ENCODE measurements at regions not wholly inside any gene's neighbourhood (a gene's known extent, or its start where the extent isn't known, plus 50 kb on each side); places are given as distances from the start of the nearest gene placed in this dataset.

GRCh38 chr2:136185981-136186776, 68.2 kb upstream of the CXCR4 start:
- H2BK120ac ChIP-seq (ENCODE audit: low read depth, low read length), result no peak overlapping the region
- no peak for DNase-seq
- no peaks in the 10 kb centered on the region for H3K36me3 ChIP-seq (ENCODE audit: control insufficient read depth in 1 of 2, insufficient read depth in 2 of 2, low read depth in 1 of 2, low read length in 2 of 2)
- 96% methylated on average over 3 of the region's 4 CpGs for WGBS
- no peak overlapping the region for H3K4me3 ChIP-seq (ENCODE audit: insufficient read depth in 1 of 2, low read depth in 1 of 2, low read length in 2 of 2)
- no peak overlapping the region for H2BK15ac ChIP-seq (ENCODE audit: low read depth, poor library complexity, severe bottlenecking)
- no peak overlapping the region for H2AFZ ChIP-seq (ENCODE audit: low read depth, low read length)
- no peak overlapping the region for H2BK12ac ChIP-seq (ENCODE audit: low read length in 2 of 2)
- no peak overlapping the region for H2BK5ac ChIP-seq (ENCODE audit: low read depth, low read length, poor library complexity, severe bottlenecking)
- H3K9ac ChIP-seq (ENCODE audit: low read length), result no peak overlapping the region
- H3K4me1 ChIP-seq (ENCODE audit: control insufficient read depth, insufficient read depth, low read depth, low read length), result peaks cover 1% of the 10 kb centered on the region
- no peak overlapping the region for H3K18ac ChIP-seq (ENCODE audit: low read depth in 1 of 2, low read length in 2 of 2)
- no peak overlapping the region for H3K4ac ChIP-seq (ENCODE audit: low read depth in 1 of 2, low read length in 2 of 2)
- H4K91ac ChIP-seq (ENCODE audit: low read length), result no peak overlapping the region
- H3K79me1 ChIP-seq (replicated peaks; ENCODE audit: low read length, poor library complexity, severe bottlenecking), result no peaks in the 10 kb centered on the region
- H3K27me3 ChIP-seq (ENCODE audit: control insufficient read depth in 1 of 2, insufficient read depth in 1 of 2, low read length in 2 of 2), result no peaks in the 10 kb centered on the region
- H3K4me2 ChIP-seq (ENCODE audit: low read length, poor library complexity, severe bottlenecking), result no peak overlapping the region
- H4K8ac ChIP-seq (ENCODE audit: low read length), result no peak overlapping the region
- no peak overlapping the region for H2AK5ac ChIP-seq (ENCODE audit: low read length, severe bottlenecking)
- peak overlapping the region in 1 of 2 experiments; percentile 83 for H3K23ac ChIP-seq (ENCODE audit: low read length in 2 of 2)
- H3K9me3 ChIP-seq (ENCODE audit: control insufficient read depth, low read length), result peaks cover 3% of the 10 kb centered on the region
- H3K27ac ChIP-seq (ENCODE audit: low read length, poor library complexity, severe bottlenecking), result no peak overlapping the region
- H3K14ac ChIP-seq (ENCODE audit: low read length in 2 of 2), result no peak overlapping the region

GRCh38 chr2:136183097-136183496, 65.1 kb upstream of the CXCR4 start:
- Histone ChIP-seq H3K23ac (ENCODE audit: low read length in 2 of 2) (no peak overlapping the region), H3K79me1 (replicated peaks; ENCODE audit: low read length, poor library complexity, severe bottlenecking) (no peaks in the 10 kb centered on the region), H2BK120ac (ENCODE audit: low read depth, low read length) (no peak overlapping the region), H3K4me1 (ENCODE audit: control insufficient read depth, insufficient read depth, low read depth, low read length) (peaks cover 1% of the 10 kb centered on the region), H2AK5ac (ENCODE audit: low read length, severe bottlenecking) (no peak overlapping the region), H3K27ac (ENCODE audit: low read length, poor library complexity, severe bottlenecking) (no peak overlapping the region), H2AFZ (ENCODE audit: low read depth, low read length) (no peak overlapping the region), H3K18ac (ENCODE audit: low read depth in 1 of 2, low read length in 2 of 2) (no peak overlapping the region), H2BK12ac (ENCODE audit: low read length in 2 of 2) (no peak overlapping the region), H3K9me3 (ENCODE audit: control insufficient read depth, low read length) (peaks cover 8% of the 10 kb centered on the region), H3K4me2 (ENCODE audit: low read length, poor library complexity, severe bottlenecking) (no peak overlapping the region), H3K14ac (ENCODE audit: low read length in 2 of 2) (no peak overlapping the region), H4K91ac (ENCODE audit: low read length) (no peak overlapping the region), H3K27me3 (ENCODE audit: control insufficient read depth in 1 of 2, insufficient read depth in 1 of 2, low read length in 2 of 2) (no peaks in the 10 kb centered on the region), H2BK15ac (ENCODE audit: low read depth, poor library complexity, severe bottlenecking) (no peak overlapping the region), H2BK5ac (ENCODE audit: low read depth, low read length, poor library complexity, severe bottlenecking) (no peak overlapping the region), H3K9ac (ENCODE audit: low read length) (no peak overlapping the region), H3K4me3 (ENCODE audit: insufficient read depth in 1 of 2, low read depth in 1 of 2, low read length in 2 of 2) (no peak overlapping the region), H4K8ac (ENCODE audit: low read length) (no peak overlapping the region), H3K4ac (ENCODE audit: low read depth in 1 of 2, low read length in 2 of 2) (no peak overlapping the region), H3K36me3 (ENCODE audit: control insufficient read depth in 1 of 2, insufficient read depth in 2 of 2, low read depth in 1 of 2, low read length in 2 of 2) (no peaks in the 10 kb centered on the region)
- 68% methylated on average over 2 of the region's 3 CpGs for WGBS
- DNase-seq, result no peak

GRCh38 chr2:136182315-136182714, 64.4 kb upstream of the CXCR4 start:
- Histone ChIP-seq H2BK5ac (ENCODE audit: low read depth, low read length, poor library complexity, severe bottlenecking) (no peak overlapping the region), H2AK5ac (ENCODE audit: low read length, severe bottlenecking) (no peak overlapping the region), H2AFZ (ENCODE audit: low read depth, low read length) (no peak overlapping the region), H3K27me3 (ENCODE audit: control insufficient read depth in 1 of 2, insufficient read depth in 1 of 2, low read length in 2 of 2) (no peaks in the 10 kb centered on the region), H3K14ac (ENCODE audit: low read length in 2 of 2) (no peak overlapping the region), H3K36me3 (ENCODE audit: control insufficient read depth in 1 of 2, insufficient read depth in 2 of 2, low read depth in 1 of 2, low read length in 2 of 2) (no peaks in the 10 kb centered on the region), H3K9me3 (ENCODE audit: control insufficient read depth, low read length) (peaks cover 8% of the 10 kb centered on the region), H2BK15ac (ENCODE audit: low read depth, poor library complexity, severe bottlenecking) (no peak overlapping the region), H3K4me2 (ENCODE audit: low read length, poor library complexity, severe bottlenecking) (no peak overlapping the region), H3K23ac (ENCODE audit: low read length in 2 of 2) (no peak overlapping the region), H2BK12ac (ENCODE audit: low read length in 2 of 2) (no peak overlapping the region), H4K8ac (ENCODE audit: low read length) (no peak overlapping the region), H3K4ac (ENCODE audit: low read depth in 1 of 2, low read length in 2 of 2) (no peak overlapping the region), H3K4me1 (ENCODE audit: control insufficient read depth, insufficient read depth, low read depth, low read length) (peaks cover 1% of the 10 kb centered on the region), H3K9ac (ENCODE audit: low read length) (no peak overlapping the region), H3K27ac (ENCODE audit: low read length, poor library complexity, severe bottlenecking) (no peak overlapping the region), H3K18ac (ENCODE audit: low read depth in 1 of 2, low read length in 2 of 2) (no peak overlapping the region), H3K4me3 (ENCODE audit: insufficient read depth in 1 of 2, low read depth in 1 of 2, low read length in 2 of 2) (no peak overlapping the region), H3K79me1 (replicated peaks; ENCODE audit: low read length, poor library complexity, severe bottlenecking) (no peaks in the 10 kb centered on the region), H4K91ac (ENCODE audit: low read length) (no peak overlapping the region), H2BK120ac (ENCODE audit: low read depth, low read length) (no peak overlapping the region)
- DNase-seq, result no peak

GRCh38 chr2:136179602-136179975, 61.6 kb upstream of the CXCR4 start:
- H3K36me3 ChIP-seq (ENCODE audit: control insufficient read depth in 1 of 2, insufficient read depth in 2 of 2, low read depth in 1 of 2, low read length in 2 of 2), result no peaks in the 10 kb centered on the region
- no peak overlapping the region for H4K91ac ChIP-seq (ENCODE audit: low read length)
- no peak overlapping the region for H2AFZ ChIP-seq (ENCODE audit: low read depth, low read length)
- no peak overlapping the region for H2AK5ac ChIP-seq (ENCODE audit: low read length, severe bottlenecking)
- no peaks in the 10 kb centered on the region for H3K4me1 ChIP-seq (ENCODE audit: control insufficient read depth, insufficient read depth, low read depth, low read length)
- peaks cover 8% of the 10 kb centered on the region for H3K9me3 ChIP-seq (ENCODE audit: control insufficient read depth, low read length)
- H3K4me3 ChIP-seq (ENCODE audit: insufficient read depth in 1 of 2, low read depth in 1 of 2, low read length in 2 of 2), result no peak overlapping the region
- no peak overlapping the region for H3K18ac ChIP-seq (ENCODE audit: low read depth in 1 of 2, low read length in 2 of 2)
- H3K14ac ChIP-seq (ENCODE audit: low read length in 2 of 2), result no peak overlapping the region
- no peak overlapping the region for H3K27ac ChIP-seq (ENCODE audit: low read length, poor library complexity, severe bottlenecking)
- no peak for DNase-seq
- H2BK5ac ChIP-seq (ENCODE audit: low read depth, low read length, poor library complexity, severe bottlenecking), result no peak overlapping the region
- no peak overlapping the region for H3K4me2 ChIP-seq (ENCODE audit: low read length, poor library complexity, severe bottlenecking)
- no peaks in the 10 kb centered on the region for H3K79me1 ChIP-seq (replicated peaks; ENCODE audit: low read length, poor library complexity, severe bottlenecking)
- no peak overlapping the region for H3K9ac ChIP-seq (ENCODE audit: low read length)
- no peak overlapping the region for H2BK120ac ChIP-seq (ENCODE audit: low read depth, low read length)
- no peak overlapping the region for H3K23ac ChIP-seq (ENCODE audit: low read length in 2 of 2)
- H2BK15ac ChIP-seq (ENCODE audit: low read depth, poor library complexity, severe bottlenecking), result no peak overlapping the region
- no peak overlapping the region for H2BK12ac ChIP-seq (ENCODE audit: low read length in 2 of 2)
- H3K4ac ChIP-seq (ENCODE audit: low read depth in 1 of 2, low read length in 2 of 2), result no peak overlapping the region
- H4K8ac ChIP-seq (ENCODE audit: low read length), result no peak overlapping the region
- H3K27me3 ChIP-seq (ENCODE audit: control insufficient read depth in 1 of 2, insufficient read depth in 1 of 2, low read length in 2 of 2), result peaks cover 0 to 3% of the 10 kb centered on the region in 2 experiments
